ENCODE measurements at regions not wholly inside any gene's neighbourhood (a gene's known extent, or its start where the extent isn't known, plus 50 kb on each side); places are given as distances from the start of the nearest gene placed in this dataset.

DNA sequence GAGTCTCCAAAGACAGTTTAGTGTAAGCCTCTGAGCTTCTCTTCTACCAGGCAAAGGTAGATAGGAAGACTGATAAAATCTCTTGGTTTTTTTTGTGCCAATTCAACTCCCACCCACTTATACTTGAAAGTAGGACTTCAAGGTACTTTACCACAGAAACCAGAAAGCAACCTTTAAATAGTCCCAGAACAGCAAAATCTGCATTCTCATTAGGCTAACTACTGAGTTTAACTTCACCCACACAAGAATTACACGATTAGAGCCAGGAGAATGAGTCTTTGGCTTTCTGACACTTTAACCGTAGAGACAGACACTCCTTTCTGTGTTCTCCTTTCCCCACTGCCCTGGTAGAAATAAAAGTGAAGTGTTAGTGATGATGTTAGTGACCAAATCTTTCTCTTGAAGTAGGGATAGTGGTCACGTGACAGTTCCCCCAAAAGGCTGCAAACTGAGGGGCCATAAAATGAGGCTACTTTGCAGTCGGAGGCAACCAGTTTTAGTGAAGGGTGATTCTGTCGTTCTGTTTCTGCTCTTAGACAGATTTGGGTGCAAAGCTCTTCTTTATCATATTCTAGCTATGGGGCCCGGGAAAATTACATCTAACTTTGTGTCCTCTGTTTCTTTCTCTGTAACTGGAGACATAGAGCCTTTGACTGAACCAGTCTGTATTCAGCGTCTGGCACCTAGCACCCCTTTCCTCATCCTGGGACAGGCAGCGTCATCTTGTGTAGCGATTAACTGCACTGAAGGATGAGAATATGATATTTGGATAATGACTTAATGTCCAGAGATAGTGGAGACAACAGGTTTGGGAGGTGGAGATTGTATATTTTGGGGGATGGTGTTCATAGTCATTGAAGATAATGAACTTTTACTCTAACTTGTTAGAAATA is 206.4 kb upstream of the CITED2 start:
- TF ChIP-seq CTCF (IDR thresholded peaks at IDR 0.05; ENCODE audit: insufficient read depth, low read length, poor library complexity, severe bottlenecking) (no peak), EZH2phosphoT487 (conservative IDR thresholded peaks at IDR 0.05; ENCODE audit: low read length) (no peak)
